Type B pancreatic cell (in vitro differentiated cells): ENCODE measurements at regions not wholly inside any gene's neighbourhood (a gene's known extent, or its start where the extent isn't known, plus 50 kb on each side); places are given as distances from the start of the nearest gene placed in this dataset.

Source experiments
- DNase-seq: peaks from one replicate; pipeline ENCODE4 v3.0.0; 2021; ENCODE audit warnings: mixed read lengths; ENCODE audit not compliant: unreplicated experiment; ENCODE audit errors: extremely low spot score
- H3K27ac Mint-ChIP-seq: 2 replicates; pipeline ENCODE4 v1.8.0; 2021; ENCODE audit warnings: mild to moderate bottlenecking, mixed read lengths
- H3K27me3 Mint-ChIP-seq: 2 replicates; pipeline ENCODE4 v1.8.0; 2021; ENCODE audit warnings: mixed read lengths
- H3K36me3 Mint-ChIP-seq: 2 replicates; pipeline ENCODE4 v1.8.0; 2021; ENCODE audit warnings: mixed read lengths
- H3K4me1 Mint-ChIP-seq: one replicate; pipeline ENCODE4 v1.8.0; 2021; ENCODE audit warnings: mixed read lengths; ENCODE audit not compliant: unreplicated experiment
- H3K4me3 Mint-ChIP-seq: 2 replicates; pipeline ENCODE4 v1.8.0; 2021; ENCODE audit warnings: mild to moderate bottlenecking, mixed read lengths
- H3K9me3 Mint-ChIP-seq: 2 replicates; pipeline ENCODE4 v1.8.0; 2021; ENCODE audit warnings: mixed read lengths
- TF ChIP-seq, protein P1 (sequence below): fragments of 200-600 bp; sonication (generic); conservative IDR thresholded peaks from 2 replicates; pipeline ENCODE4 v1.5.0; 2021; ENCODE audit warnings: antibody characterized with exemption, mild to moderate bottlenecking

DNA sequence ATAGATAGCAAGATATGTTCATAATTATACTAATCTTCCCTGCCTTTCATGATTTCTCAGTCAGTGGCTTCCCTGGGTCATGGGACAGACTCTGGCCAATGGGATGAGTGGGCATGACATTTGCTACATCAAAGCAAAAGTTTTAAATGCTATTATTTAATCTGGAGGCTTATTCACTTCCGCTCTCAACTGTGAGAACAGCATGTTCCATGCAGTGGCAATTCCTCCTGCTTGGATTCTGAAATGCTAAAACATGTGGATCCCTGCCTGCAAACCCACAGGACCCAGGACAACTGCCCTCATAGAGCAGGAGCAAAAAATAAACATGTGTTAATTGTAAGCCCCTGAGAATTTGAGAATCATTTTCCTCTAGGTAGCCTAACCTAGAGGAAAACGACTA is 1412.4 kb upstream of the CELF2 start:
- peaks cover 5% of the 10 kb centered on the region for H3K9me3 Mint-ChIP-seq
- no peaks in the 10 kb centered on the region for H3K4me1 Mint-ChIP-seq
- H3K27ac Mint-ChIP-seq: no peak overlapping the region
- TF ChIP-seq, protein P1, sequence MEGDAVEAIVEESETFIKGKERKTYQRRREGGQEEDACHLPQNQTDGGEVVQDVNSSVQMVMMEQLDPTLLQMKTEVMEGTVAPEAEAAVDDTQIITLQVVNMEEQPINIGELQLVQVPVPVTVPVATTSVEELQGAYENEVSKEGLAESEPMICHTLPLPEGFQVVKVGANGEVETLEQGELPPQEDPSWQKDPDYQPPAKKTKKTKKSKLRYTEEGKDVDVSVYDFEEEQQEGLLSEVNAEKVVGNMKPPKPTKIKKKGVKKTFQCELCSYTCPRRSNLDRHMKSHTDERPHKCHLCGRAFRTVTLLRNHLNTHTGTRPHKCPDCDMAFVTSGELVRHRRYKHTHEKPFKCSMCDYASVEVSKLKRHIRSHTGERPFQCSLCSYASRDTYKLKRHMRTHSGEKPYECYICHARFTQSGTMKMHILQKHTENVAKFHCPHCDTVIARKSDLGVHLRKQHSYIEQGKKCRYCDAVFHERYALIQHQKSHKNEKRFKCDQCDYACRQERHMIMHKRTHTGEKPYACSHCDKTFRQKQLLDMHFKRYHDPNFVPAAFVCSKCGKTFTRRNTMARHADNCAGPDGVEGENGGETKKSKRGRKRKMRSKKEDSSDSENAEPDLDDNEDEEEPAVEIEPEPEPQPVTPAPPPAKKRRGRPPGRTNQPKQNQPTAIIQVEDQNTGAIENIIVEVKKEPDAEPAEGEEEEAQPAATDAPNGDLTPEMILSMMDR: no peak
- H3K36me3 Mint-ChIP-seq: no peaks in the 10 kb centered on the region
- H3K27me3 Mint-ChIP-seq: no peaks in the 10 kb centered on the region
- H3K4me3 Mint-ChIP-seq: no peak overlapping the region
- no peak for DNase-seq

DNA sequence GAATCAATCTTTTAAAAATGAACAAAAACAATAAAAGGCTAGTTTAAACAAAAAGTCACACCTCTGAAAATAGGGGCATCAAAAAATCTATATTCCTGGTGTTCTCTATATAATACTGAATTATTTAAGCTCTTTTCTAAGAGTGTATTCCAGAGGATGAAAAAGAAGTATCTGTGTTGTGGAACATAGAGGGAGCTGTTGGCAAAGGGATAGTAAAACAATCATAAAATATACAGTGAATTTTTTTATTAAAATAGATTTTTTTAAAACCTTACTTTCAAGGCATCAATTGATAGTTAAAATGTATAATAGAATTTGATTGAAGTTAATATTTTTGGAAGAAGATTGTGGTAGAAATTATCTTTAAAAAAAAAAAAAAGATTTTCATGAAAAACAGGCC is 1409.1 kb upstream of the CELF2 start:
- Mint-ChIP-seq H3K27me3 (no peaks in the 10 kb centered on the region), H3K4me1 (no peaks in the 10 kb centered on the region), H3K9me3 (peaks cover 4% of the 10 kb centered on the region), H3K27ac (no peak overlapping the region), H3K36me3 (no peaks in the 10 kb centered on the region), H3K4me3 (no peak overlapping the region)
- DNase-seq: no peak
- TF ChIP-seq, protein P1: peak; percentile 79

DNA sequence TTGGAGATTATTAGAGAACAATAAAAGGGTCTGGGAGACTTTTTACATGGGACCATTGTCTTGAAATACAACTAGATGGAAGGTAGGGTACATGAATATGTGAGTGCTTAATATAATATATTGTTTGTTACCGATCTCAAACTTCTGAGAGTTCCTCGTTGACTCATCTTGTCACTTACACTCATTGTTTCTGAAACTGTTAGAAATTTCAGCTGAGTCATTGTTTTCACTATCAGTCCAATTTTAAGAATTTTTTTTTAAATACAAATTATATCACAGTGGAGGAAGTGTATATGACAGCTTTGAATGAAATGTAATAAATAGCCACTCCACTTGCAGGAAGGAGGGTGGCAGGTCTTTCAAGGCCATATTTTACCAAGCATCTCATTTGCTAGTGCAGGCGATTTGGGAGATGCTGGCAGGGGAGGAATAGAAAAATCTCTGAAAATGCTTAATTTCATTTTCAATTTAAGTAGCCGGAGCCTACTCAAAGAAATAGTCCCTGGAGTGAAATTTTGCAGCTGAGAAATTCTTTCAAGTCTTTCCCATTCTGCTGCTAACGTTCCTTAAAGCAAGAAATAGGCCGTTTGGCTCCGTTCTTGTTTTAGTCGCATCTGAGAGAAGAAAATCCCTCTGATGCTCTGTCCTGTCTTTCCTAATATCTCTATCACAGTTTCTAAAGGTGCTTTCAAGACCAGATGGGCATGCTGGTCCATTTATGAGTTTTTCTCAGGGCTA is 1404.2 kb upstream of the CELF2 start:
- Mint-ChIP-seq H3K4me1 (no peaks in the 10 kb centered on the region), H3K9me3 (no peaks in the 10 kb centered on the region), H3K27ac (no peak overlapping the region), H3K4me3 (no peak overlapping the region), H3K27me3 (no peaks in the 10 kb centered on the region), H3K36me3 (no peaks in the 10 kb centered on the region)
- TF ChIP-seq, protein P1: no peak
- DNase-seq: no peak

DNA sequence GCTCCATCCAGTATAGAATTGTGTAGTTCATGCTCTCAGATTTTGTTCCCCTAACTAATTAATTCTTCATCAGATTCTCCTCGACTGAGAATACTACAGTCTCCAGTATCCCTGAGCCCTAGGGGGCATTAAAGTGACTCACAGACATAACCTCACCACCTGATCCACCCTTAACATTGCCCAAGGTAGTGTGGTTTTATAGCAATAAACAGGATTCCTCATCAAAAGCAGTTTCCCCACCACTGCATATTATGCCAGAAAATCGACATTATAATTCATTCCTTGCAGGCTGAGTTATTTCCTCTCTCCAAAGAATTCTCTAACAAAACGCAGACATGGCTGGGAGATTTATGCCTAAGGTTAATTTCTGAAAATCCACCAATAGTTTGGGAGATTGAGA is 1402.5 kb upstream of the CELF2 start:
- TF ChIP-seq, protein P1: no peak
- no peaks in the 10 kb centered on the region for H3K36me3 Mint-ChIP-seq
- H3K27me3 Mint-ChIP-seq: no peaks in the 10 kb centered on the region
- peaks cover 4% of the 10 kb centered on the region for H3K9me3 Mint-ChIP-seq
- no peak overlapping the region for H3K4me3 Mint-ChIP-seq
- H3K4me1 Mint-ChIP-seq: no peaks in the 10 kb centered on the region
- H3K27ac Mint-ChIP-seq: no peak overlapping the region
- DNase-seq: no peak

DNA sequence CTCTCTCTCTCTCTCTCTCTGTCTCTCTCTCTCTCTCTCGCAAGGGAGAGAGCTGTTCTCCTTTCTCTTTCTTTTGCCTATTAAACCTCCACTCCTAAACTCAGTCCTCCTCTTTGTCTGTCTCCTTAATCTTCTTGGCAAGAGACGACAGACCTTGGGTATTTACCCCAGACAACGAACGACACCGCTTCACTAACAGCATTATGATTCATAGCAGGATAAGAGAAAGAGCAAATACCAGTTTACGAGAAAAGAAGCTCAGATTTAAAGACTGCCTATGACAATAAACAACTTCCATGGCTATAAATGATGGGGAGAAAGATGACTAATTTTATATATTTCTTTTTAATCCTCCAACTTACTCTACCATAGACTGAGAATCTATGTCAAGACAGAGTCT is 1396.5 kb upstream of the CELF2 start:
- no peak for DNase-seq

More for the DNA sequence above, 1396.5 kb upstream of the CELF2 start:
- H3K27me3 Mint-ChIP-seq: no peaks in the 10 kb centered on the region
- TF ChIP-seq, protein P1: no peak
- H3K27ac Mint-ChIP-seq: no peak overlapping the region
- peaks cover 4% of the 10 kb centered on the region for H3K9me3 Mint-ChIP-seq
- H3K36me3 Mint-ChIP-seq: no peaks in the 10 kb centered on the region
- H3K4me1 Mint-ChIP-seq: no peaks in the 10 kb centered on the region
- H3K4me3 Mint-ChIP-seq: no peak overlapping the region
